Glomerular visceral epithelial cell (primary cell): ENCODE measurements at regions not wholly inside any gene's neighbourhood (a gene's known extent, or its start where the extent isn't known, plus 50 kb on each side); places are given as distances from the start of the nearest gene placed in this dataset.

ENCODE experiments used
- DNase-seq: peaks from one replicate; pipeline ENCODE4 v3.0.0-alpha.2; 2016; ENCODE audit errors: extremely low spot score

- DNase-seq, result no peak
These were observed 73.0 kb upstream of the NTM start for GRCh38 chr11:131297441-131297840.

- DNase-seq, result no peak
These were observed 70.6 kb upstream of the NTM start for GRCh38 chr11:131299598-131300438.

- DNase-seq, result peak; percentile 2
These were observed 70.0 kb upstream of the NTM start for GRCh38 chr11:131300439-131300717.

- DNase-seq, result no peak
These were observed 69.1 kb upstream of the NTM start for GRCh38 chr11:131301306-131301705.

- DNase-seq, result peak; percentile 45
These were observed 67.6 kb upstream of the NTM start for GRCh38 chr11:131302836-131303235.

- DNase-seq, result no peak
These were observed 66.8 kb upstream of the NTM start for GRCh38 chr11:131303611-131304119.

- no peak for DNase-seq
These were observed 65.4 kb upstream of the NTM start for GRCh38 chr11:131305005-131305404.

GRCh38 chr11:131307506-131307905 lies 62.9 kb upstream of the NTM start:
- no peak for DNase-seq

GRCh38 chr11:131309776-131310175 lies 60.6 kb upstream of the NTM start:
- no peak for DNase-seq

DNA sequence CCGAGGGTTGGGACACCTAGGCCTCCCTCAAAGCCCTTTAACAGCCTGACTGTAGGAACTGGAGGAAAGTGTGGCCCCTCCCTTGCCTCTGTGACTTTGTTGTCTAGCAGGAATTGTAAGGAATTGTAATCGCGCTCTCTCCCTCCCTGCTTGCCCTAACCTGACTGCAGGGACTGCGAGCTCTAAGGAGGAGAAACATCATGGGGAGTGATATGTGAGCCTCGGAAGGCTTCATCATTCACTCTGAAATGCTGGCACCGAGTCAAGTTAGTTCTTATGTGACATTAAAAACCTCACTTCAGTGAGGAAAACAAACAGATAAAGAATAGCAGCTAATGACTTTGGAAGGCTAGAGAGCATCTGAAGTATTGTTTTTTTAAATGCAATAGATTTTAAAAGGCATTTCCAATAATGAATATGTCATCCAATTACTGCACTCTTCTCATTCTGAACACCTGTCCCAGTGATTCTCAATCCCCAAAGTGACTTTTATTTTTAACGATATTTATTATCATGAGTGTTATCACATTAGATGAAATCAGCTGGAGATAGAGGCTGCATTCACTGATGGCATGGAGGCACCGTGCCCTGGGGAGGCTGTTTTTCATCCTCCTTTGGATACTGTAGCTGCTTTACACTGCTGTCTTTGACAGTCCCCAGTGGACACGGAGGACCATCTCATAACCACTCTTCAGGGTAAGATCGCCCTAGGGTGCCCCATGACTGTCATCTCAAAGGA lies 58.5 kb upstream of the NTM start:
- DNase-seq, result no peak
